Testis (tissue), 2 donors: ENCODE measurements at regions not wholly inside any gene's neighbourhood (a gene's known extent, or its start where the extent isn't known, plus 50 kb on each side); places are given as distances from the start of the nearest gene placed in this dataset.

ENCODE experiments used
- DNase-seq: peaks from one replicate; pipeline ENCODE4 v3.0.0-alpha.2; 2019
- H3K27ac ChIP-seq, 2 donors: fragments of 200-600 bp; sonication (generic); one replicate each; pipeline ENCODE4 v1.5.1; 2019
- H3K27me3 ChIP-seq: fragments of 200-600 bp; sonication (generic); one replicate; pipeline ENCODE4 v1.5.1; 2019
- H3K36me3 ChIP-seq: fragments of 200-600 bp; sonication (generic); one replicate; pipeline ENCODE4 v1.5.1; 2017; ENCODE audit warnings: low read depth; ENCODE audit errors: missing control alignments
- H3K4me1 ChIP-seq: fragments of 200-600 bp; sonication (generic); one replicate; pipeline ENCODE4 v1.5.1; 2019
- H3K4me3 ChIP-seq, 2 donors: fragments of 200-600 bp; sonication (generic); one replicate each; pipeline ENCODE4 v1.5.1; 2017 to 2019
- H3K9me3 ChIP-seq: fragments of 200-600 bp; sonication (generic); one replicate; pipeline ENCODE4 v1.5.1; 2017
- POLR2A ChIP-seq: fragments of 450-650 bp; IDR thresholded peaks from one replicate; pipeline ENCODE4 v1.6.1; 2017; ENCODE audit warnings: antibody characterized with exemption, mild to moderate bottlenecking, moderate library complexity
- WGBS, 2 donors: methylation state at CpG; one replicate each; pipeline ENCODE4 v1.1.5; 2018; 5-methylcytosine and 5-hydroxymethylcytosine counted together
- intact Hi-C: fragments of 100-400 bp; cut with DNase I; formaldehyde crosslinking; loops from one replicate; pipeline ENCODE4 v1.15.1; 2023; ENCODE audit warnings: low total_unique reads
- TF ChIP-seq, protein P1 (sequence below), 3 experiments: fragments of 450-650 bp in 2 of 3; fragments of 200-600 bp in 1 of 3; sonication (generic) in 1 of 3; IDR thresholded peaks; one replicate each; pipeline ENCODE4 v1.5.1; 2016 to 2019; ENCODE audit warnings: antibody characterized with exemption in 3 of 3, mild to moderate bottlenecking in 2 of 3, moderate library complexity in 1 of 3

DNA sequence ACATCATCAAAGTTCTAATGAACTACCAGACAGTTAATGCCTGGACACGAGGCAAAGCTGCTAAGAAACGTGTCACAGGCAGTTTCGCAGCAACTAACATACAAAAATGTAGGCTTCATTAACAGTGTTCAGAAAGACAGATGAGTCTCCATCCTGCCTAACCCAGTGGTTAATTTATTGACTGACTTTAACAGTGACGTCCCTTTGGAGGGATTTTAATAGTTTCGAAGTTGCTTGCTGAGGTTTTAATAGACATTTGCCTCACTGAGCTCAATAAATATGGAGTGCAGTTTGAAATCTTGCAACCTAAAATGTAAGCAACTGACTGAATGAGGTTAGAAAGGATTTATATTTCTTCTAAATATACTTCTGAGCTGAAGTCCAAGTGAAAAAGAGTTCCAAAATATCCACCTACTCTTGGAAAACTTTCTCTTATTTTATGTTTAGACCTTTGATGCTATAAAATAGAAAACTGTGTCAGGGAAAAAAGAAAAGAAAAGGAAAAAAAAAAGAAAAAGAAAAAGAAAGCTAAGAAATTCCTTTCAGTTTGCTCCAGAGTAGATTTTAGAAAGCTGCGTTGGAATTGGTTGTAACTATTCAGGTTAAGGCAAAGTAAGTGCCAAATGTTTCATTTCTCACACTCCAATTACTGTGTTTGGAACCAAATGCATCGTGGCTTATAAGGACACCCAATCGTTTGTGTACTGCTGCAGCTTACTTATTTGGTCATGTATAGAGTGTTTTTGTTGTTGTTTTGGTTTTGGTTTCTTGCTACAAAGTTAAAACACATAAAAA lies 2016.6 kb downstream of the MAT2B start:
- DNase-seq = no peak
- Histone ChIP-seq H3K9me3 (no peaks in the 10 kb centered on the region), H3K27me3 (no peaks in the 10 kb centered on the region), H3K27ac (no peak overlapping the region), H3K36me3 (no peaks in the 10 kb centered on the region), H3K4me1 (no peaks in the 10 kb centered on the region), H3K4me3 (no peak overlapping the region)
- intact Hi-C loops = no loop called here
- TF ChIP-seq, protein P1, sequence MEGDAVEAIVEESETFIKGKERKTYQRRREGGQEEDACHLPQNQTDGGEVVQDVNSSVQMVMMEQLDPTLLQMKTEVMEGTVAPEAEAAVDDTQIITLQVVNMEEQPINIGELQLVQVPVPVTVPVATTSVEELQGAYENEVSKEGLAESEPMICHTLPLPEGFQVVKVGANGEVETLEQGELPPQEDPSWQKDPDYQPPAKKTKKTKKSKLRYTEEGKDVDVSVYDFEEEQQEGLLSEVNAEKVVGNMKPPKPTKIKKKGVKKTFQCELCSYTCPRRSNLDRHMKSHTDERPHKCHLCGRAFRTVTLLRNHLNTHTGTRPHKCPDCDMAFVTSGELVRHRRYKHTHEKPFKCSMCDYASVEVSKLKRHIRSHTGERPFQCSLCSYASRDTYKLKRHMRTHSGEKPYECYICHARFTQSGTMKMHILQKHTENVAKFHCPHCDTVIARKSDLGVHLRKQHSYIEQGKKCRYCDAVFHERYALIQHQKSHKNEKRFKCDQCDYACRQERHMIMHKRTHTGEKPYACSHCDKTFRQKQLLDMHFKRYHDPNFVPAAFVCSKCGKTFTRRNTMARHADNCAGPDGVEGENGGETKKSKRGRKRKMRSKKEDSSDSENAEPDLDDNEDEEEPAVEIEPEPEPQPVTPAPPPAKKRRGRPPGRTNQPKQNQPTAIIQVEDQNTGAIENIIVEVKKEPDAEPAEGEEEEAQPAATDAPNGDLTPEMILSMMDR (IDR thresholded peaks at IDR 0.05) = no peak
- no peak for TF ChIP-seq POLR2A
- 39 to 43% methylated on average over 8 of the region's 8 CpGs for WGBS, 2 donors

DNA sequence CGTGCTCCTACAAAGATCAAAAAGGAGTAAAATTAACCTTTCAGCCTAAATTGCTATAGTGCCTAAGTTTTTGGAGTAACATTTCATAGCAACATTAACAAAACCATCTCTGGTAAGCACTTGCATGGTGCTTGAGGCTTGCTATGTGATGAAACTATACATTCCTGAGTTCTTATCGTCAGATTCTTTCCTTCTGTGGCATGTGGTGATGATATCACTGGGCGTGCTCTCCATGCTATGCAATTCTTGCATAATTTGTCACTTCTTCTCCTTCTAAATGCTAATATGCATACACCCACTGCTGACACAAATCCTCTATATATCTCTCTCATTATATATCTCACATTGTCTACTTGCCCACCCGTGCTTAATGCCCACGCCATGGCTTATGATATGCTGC lies 2019.9 kb downstream of the MAT2B start:
- 76 to 88% methylated on average over 5 of the region's 5 CpGs for WGBS, 2 donors
- no peaks in the 10 kb centered on the region for H3K36me3 ChIP-seq
- TF ChIP-seq, protein P1 (IDR thresholded peaks at IDR 0.05) = no peak
- TF ChIP-seq POLR2A = no peak
- no peaks in the 10 kb centered on the region for H3K9me3 ChIP-seq
- H3K4me3 ChIP-seq = no peak overlapping the region
- DNase-seq = no peak
- no peak overlapping the region for H3K27ac ChIP-seq
- intact Hi-C loops = no loop called here
- H3K27me3 ChIP-seq = no peaks in the 10 kb centered on the region
- H3K4me1 ChIP-seq = no peaks in the 10 kb centered on the region

GRCh38 chr5:165526357-165526756 lies 2020.9 kb downstream of the MAT2B start:
- TF ChIP-seq POLR2A = no peak
- TF ChIP-seq, protein P1 (IDR thresholded peaks at IDR 0.05) = no peak
- Histone ChIP-seq H3K36me3 (no peaks in the 10 kb centered on the region), H3K27me3 (no peaks in the 10 kb centered on the region), H3K4me3 (no peak overlapping the region), H3K4me1 (no peaks in the 10 kb centered on the region), H3K9me3 (no peaks in the 10 kb centered on the region), H3K27ac (no peak overlapping the region)
- DNase-seq = no peak
- 82 to 86% methylated on average over 3 of the region's 3 CpGs for WGBS, 2 donors
- intact Hi-C loops = no loop called here

DNA sequence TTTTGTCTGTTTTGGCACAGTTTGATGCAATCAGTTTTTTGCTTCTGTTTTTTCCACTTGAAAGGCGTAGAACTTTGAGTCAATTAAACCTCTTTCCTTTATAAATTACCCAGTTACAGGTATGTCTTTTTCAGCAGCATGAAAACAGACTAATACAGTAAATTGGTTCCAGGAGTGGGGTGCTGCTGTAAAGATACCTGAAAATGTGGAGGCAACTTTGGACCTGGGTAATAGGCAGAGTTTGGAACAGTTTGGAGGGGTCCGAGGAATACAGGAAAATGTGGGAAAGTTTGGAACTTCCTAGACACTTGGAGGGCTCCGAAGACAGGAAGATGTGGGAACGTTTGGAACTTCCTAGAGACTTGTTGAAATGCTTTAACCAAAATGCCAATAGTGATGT lies 2022.2 kb downstream of the MAT2B start:
- TF ChIP-seq, protein P1 (IDR thresholded peaks at IDR 0.05) = no peak
- TF ChIP-seq POLR2A = no peak
- no peak overlapping the region for H3K27ac ChIP-seq
- H3K36me3 ChIP-seq = no peaks in the 10 kb centered on the region
- intact Hi-C loops = no loop called here
- no peaks in the 10 kb centered on the region for H3K4me1 ChIP-seq
- no peak for DNase-seq
- no peaks in the 10 kb centered on the region for H3K9me3 ChIP-seq
- H3K4me3 ChIP-seq = no peak overlapping the region
- H3K27me3 ChIP-seq = no peaks in the 10 kb centered on the region
- 79 to 82% methylated on average over 4 of the region's 4 CpGs for WGBS, 2 donors

- H3K27ac ChIP-seq = no peak overlapping the region
- DNase-seq = no peak
- no peaks in the 10 kb centered on the region for H3K36me3 ChIP-seq
- no peaks in the 10 kb centered on the region for H3K9me3 ChIP-seq
- TF ChIP-seq, protein P1 (IDR thresholded peaks at IDR 0.05) = no peak
- TF ChIP-seq POLR2A = no peak
- no peaks in the 10 kb centered on the region for H3K4me1 ChIP-seq
- intact Hi-C loops = no loop called here
- no peak overlapping the region for H3K4me3 ChIP-seq
- no peaks in the 10 kb centered on the region for H3K27me3 ChIP-seq
These were observed 2032.6 kb downstream of the MAT2B start for GRCh38 chr5:165538065-165538464.
